ENCODE measurements at regions not wholly inside any gene's neighbourhood (a gene's known extent, or its start where the extent isn't known, plus 50 kb on each side); places are given as distances from the start of the nearest gene placed in this dataset.

- TF ChIP-seq POLR2AphosphoS5 (IDR thresholded peaks at IDR 0.05): no peak
- TF ChIP-seq, protein P1, sequence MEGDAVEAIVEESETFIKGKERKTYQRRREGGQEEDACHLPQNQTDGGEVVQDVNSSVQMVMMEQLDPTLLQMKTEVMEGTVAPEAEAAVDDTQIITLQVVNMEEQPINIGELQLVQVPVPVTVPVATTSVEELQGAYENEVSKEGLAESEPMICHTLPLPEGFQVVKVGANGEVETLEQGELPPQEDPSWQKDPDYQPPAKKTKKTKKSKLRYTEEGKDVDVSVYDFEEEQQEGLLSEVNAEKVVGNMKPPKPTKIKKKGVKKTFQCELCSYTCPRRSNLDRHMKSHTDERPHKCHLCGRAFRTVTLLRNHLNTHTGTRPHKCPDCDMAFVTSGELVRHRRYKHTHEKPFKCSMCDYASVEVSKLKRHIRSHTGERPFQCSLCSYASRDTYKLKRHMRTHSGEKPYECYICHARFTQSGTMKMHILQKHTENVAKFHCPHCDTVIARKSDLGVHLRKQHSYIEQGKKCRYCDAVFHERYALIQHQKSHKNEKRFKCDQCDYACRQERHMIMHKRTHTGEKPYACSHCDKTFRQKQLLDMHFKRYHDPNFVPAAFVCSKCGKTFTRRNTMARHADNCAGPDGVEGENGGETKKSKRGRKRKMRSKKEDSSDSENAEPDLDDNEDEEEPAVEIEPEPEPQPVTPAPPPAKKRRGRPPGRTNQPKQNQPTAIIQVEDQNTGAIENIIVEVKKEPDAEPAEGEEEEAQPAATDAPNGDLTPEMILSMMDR (IDR thresholded peaks at IDR 0.05): no peak
Observed at GRCh38 chr2:150286730-150287362, 200.6 kb downstream of the RND3 start.

Data from stomach (tissue), 4 donors.